Mesendoderm (in vitro differentiated cells): ENCODE measurements at regions not wholly inside any gene's neighbourhood (a gene's known extent, or its start where the extent isn't known, plus 50 kb on each side); places are given as distances from the start of the nearest gene placed in this dataset.

Experiments used
- DNase-seq: peaks from one replicate; pipeline ENCODE4 v3.0.0; 2013
- H2AK5ac ChIP-seq: 2 replicates; pipeline ENCODE4 v1.6.1; 2013; ENCODE audit warnings: low read length, inconsistent platforms
- H2BK120ac ChIP-seq: 2 replicates; pipeline ENCODE4 v1.6.1; 2013; ENCODE audit warnings: low read depth, mild to moderate bottlenecking, low read length, moderate library complexity, mixed read lengths
- H2BK15ac ChIP-seq: replicated peaks from 2 replicates; pipeline ENCODE4 v1.6.1; 2013; ENCODE audit warnings: low read depth, mild to moderate bottlenecking, moderate library complexity
- H2BK5ac ChIP-seq: 2 replicates; pipeline ENCODE4 v1.6.1; 2013; ENCODE audit warnings: low read length, inconsistent platforms
- H3K18ac ChIP-seq: 2 replicates; pipeline ENCODE4 v1.6.1; 2013; ENCODE audit warnings: mild to moderate bottlenecking, low read length, mixed read lengths
- H3K23ac ChIP-seq: one replicate; pipeline ENCODE4 v1.6.1; 2013; ENCODE audit warnings: low read length
- H3K27ac ChIP-seq: 2 replicates; pipeline ENCODE4 v1.5.1; 2013; ENCODE audit warnings: low read depth, mild to moderate bottlenecking, inconsistent platforms, low read length, moderate library complexity
- H3K27me3 ChIP-seq: 2 replicates; pipeline ENCODE4 v1.6.1; 2013; ENCODE audit warnings: low read length, control low read depth, mild to moderate bottlenecking, inconsistent platforms; ENCODE audit not compliant: insufficient read depth, poor library complexity
- H3K36me3 ChIP-seq: 2 replicates; pipeline ENCODE4 v1.6.1; 2013; ENCODE audit warnings: low read length, inconsistent platforms; ENCODE audit not compliant: control insufficient read depth, insufficient read depth
- H3K4ac ChIP-seq: one replicate; pipeline ENCODE4 v1.6.1; 2013; ENCODE audit warnings: low read depth, mild to moderate bottlenecking, low read length, moderate library complexity
- H3K4me1 ChIP-seq: 2 replicates; pipeline ENCODE4 v1.6.1; 2013; ENCODE audit warnings: low read depth, low read length, inconsistent platforms; ENCODE audit not compliant: control insufficient read depth
- H3K4me2 ChIP-seq: 2 replicates; pipeline ENCODE4 v1.6.1; 2013; ENCODE audit warnings: low read length
- H3K4me3 ChIP-seq: 2 replicates; pipeline ENCODE4 v1.5.1; 2013; ENCODE audit warnings: mild to moderate bottlenecking, low read length
- H3K56ac ChIP-seq: one replicate; pipeline ENCODE4 v1.6.1; 2013; ENCODE audit warnings: low read length
- H3K79me1 ChIP-seq: 2 replicates; pipeline ENCODE4 v1.6.1; 2013; ENCODE audit warnings: low read length, inconsistent platforms
- H3K79me2 ChIP-seq: 2 replicates; pipeline ENCODE4 v1.6.1; 2013; ENCODE audit warnings: mild to moderate bottlenecking, low read length; ENCODE audit not compliant: control insufficient read depth, insufficient read depth
- H3K9ac ChIP-seq: 2 replicates; pipeline ENCODE4 v1.6.1; 2013; ENCODE audit warnings: low read length, inconsistent platforms
- H4K5ac ChIP-seq: one replicate; pipeline ENCODE4 v1.6.1; 2013; ENCODE audit warnings: low read length
- H4K8ac ChIP-seq: one replicate; pipeline ENCODE4 v1.6.1; 2013; ENCODE audit warnings: low read depth, mild to moderate bottlenecking, control low read depth, low read length, moderate library complexity
- WGBS: extraction: QIAGEN DNeasy Blood & Tissue Kit; methylation state at CpG from one replicate; pipeline ENCODE4 v1.1.7; 2013; ENCODE audit warnings: low lambda C conversion rate, missing lambda C conversion rate; ENCODE audit not compliant: insufficient coverage; ENCODE audit errors: extremely low coverage; 5-methylcytosine and 5-hydroxymethylcytosine counted together

GRCh38 chr4:14478504-14478903, 523.8 kb upstream of the CPEB2 start:
- H2AK5ac ChIP-seq: no peak overlapping the region
- no peak overlapping the region for H4K5ac ChIP-seq
- no peak overlapping the region for H3K9ac ChIP-seq
- no CpG with 5 or more reads among the region's 5 CpGs for WGBS
- H3K36me3 ChIP-seq: no peaks in the 10 kb centered on the region
- no peak overlapping the region for H2BK15ac ChIP-seq
- H3K27me3 ChIP-seq: no peaks in the 10 kb centered on the region
- peak; percentile 2 for DNase-seq
- H4K8ac ChIP-seq: no peak overlapping the region
- H3K23ac ChIP-seq: no peak overlapping the region
- no peak overlapping the region for H3K27ac ChIP-seq
- H3K4me2 ChIP-seq: no peak overlapping the region
- no peaks in the 10 kb centered on the region for H3K79me1 ChIP-seq
- no peak overlapping the region for H3K4ac ChIP-seq
- H2BK5ac ChIP-seq: no peak overlapping the region
- no peak overlapping the region for H3K56ac ChIP-seq
- no peaks in the 10 kb centered on the region for H3K4me1 ChIP-seq
- H3K18ac ChIP-seq: no peak overlapping the region
- H2BK120ac ChIP-seq: no peak overlapping the region
- H3K79me2 ChIP-seq: no peaks in the 10 kb centered on the region
- no peak overlapping the region for H3K4me3 ChIP-seq

DNA sequence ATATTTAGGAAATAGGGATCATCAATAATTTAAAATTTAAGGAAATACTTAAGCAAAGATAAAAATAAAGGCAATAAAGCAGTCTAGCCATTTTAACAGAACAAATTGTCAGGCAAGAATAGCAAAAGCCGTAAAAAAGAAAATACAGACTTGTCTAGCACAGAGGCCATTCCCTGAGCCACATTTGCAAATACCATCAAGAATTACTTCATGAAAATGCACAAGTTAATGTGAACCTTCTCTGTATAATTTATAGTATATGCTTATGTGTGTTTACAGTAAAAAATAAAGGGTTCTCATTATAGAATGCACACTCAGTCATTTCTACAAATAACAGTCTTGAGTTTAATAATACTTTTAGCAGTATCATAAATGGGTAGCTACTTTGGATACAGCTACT, 505.9 kb upstream of the CPEB2 start:
- Histone ChIP-seq H3K27ac (no peak overlapping the region), H3K4ac (no peak overlapping the region), H3K23ac (no peak overlapping the region), H2AK5ac (no peak overlapping the region), H2BK120ac (no peak overlapping the region), H3K18ac (no peak overlapping the region), H3K9ac (no peak overlapping the region), H3K4me3 (no peak overlapping the region), H4K5ac (no peak overlapping the region), H3K79me2 (no peaks in the 10 kb centered on the region), H3K4me1 (no peaks in the 10 kb centered on the region), H4K8ac (no peak overlapping the region), H3K4me2 (no peak overlapping the region), H2BK15ac (no peak overlapping the region), H3K27me3 (no peaks in the 10 kb centered on the region), H2BK5ac (no peak overlapping the region), H3K79me1 (no peaks in the 10 kb centered on the region), H3K36me3 (no peaks in the 10 kb centered on the region), H3K56ac (no peak overlapping the region)
- no peak for DNase-seq
- no CpG with 5 or more reads among the region's 1 CpG for WGBS

DNA sequence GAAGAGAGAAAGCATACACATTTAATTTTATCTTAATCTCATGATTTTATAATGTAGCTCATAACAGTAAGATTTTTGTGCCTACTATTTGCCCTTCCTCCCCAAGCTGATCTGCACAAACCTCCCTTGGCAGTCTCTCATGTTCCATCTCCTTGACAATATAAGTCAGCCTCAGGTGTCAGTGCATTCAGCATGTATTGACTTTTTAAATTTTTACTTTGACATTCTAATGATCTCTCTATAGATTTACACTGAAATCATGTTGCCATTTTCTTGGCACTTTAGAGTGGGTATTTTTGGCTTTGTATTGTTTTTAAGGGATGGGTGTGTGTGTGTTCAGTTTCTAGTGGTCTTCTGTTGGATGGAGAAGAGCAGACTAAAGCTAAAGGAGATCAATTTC, 505.3 kb upstream of the CPEB2 start:
- Histone ChIP-seq H2BK5ac (no peak overlapping the region), H3K4me1 (no peaks in the 10 kb centered on the region), H2BK15ac (no peak overlapping the region), H4K8ac (no peak overlapping the region), H3K79me2 (no peaks in the 10 kb centered on the region), H2BK120ac (no peak overlapping the region), H3K4me3 (no peak overlapping the region), H3K18ac (no peak overlapping the region), H3K27ac (no peak overlapping the region), H3K79me1 (no peaks in the 10 kb centered on the region), H3K4ac (no peak overlapping the region), H3K27me3 (no peaks in the 10 kb centered on the region), H2AK5ac (no peak overlapping the region), H3K9ac (no peak overlapping the region), H3K56ac (no peak overlapping the region), H3K4me2 (no peak overlapping the region), H3K23ac (no peak overlapping the region), H3K36me3 (no peaks in the 10 kb centered on the region), H4K5ac (no peak overlapping the region)
- DNase-seq: no peak

GRCh38 chr4:14504162-14504561, 498.1 kb upstream of the CPEB2 start:
- H3K4me3 ChIP-seq: no peak overlapping the region
- DNase-seq: no peak
- H3K56ac ChIP-seq: no peak overlapping the region
- no peak overlapping the region for H2BK5ac ChIP-seq
- no peak overlapping the region for H2BK15ac ChIP-seq
- H2BK120ac ChIP-seq: no peak overlapping the region
- H3K23ac ChIP-seq: no peak overlapping the region
- H4K8ac ChIP-seq: no peak overlapping the region
- H3K27ac ChIP-seq: no peak overlapping the region
- WGBS: no CpG with 5 or more reads among the region's 2 CpGs
- no peak overlapping the region for H4K5ac ChIP-seq
- H3K79me1 ChIP-seq: no peaks in the 10 kb centered on the region
- H3K4me2 ChIP-seq: no peak overlapping the region
- no peaks in the 10 kb centered on the region for H3K27me3 ChIP-seq
- no peaks in the 10 kb centered on the region for H3K4me1 ChIP-seq
- H3K18ac ChIP-seq: no peak overlapping the region
- H3K36me3 ChIP-seq: no peaks in the 10 kb centered on the region
- H2AK5ac ChIP-seq: no peak overlapping the region
- H3K9ac ChIP-seq: no peak overlapping the region
- no peak overlapping the region for H3K4ac ChIP-seq
- H3K79me2 ChIP-seq: no peaks in the 10 kb centered on the region

- Histone ChIP-seq H3K27ac (no peak overlapping the region), H3K79me1 (no peaks in the 10 kb centered on the region), H3K56ac (no peak overlapping the region), H3K4me1 (no peaks in the 10 kb centered on the region), H2AK5ac (no peak overlapping the region), H2BK15ac (no peak overlapping the region), H3K27me3 (no peaks in the 10 kb centered on the region), H3K9ac (no peak overlapping the region), H2BK120ac (no peak overlapping the region), H4K5ac (no peak overlapping the region), H3K4me2 (no peak overlapping the region), H3K4ac (no peak overlapping the region), H3K79me2 (no peaks in the 10 kb centered on the region), H3K36me3 (no peaks in the 10 kb centered on the region), H4K8ac (no peak overlapping the region), H3K4me3 (no peak overlapping the region), H3K23ac (no peak overlapping the region), H2BK5ac (no peak overlapping the region), H3K18ac (no peak overlapping the region)
- no CpG with 5 or more reads among the region's 4 CpGs for WGBS
- DNase-seq: no peak
Observed at GRCh38 chr4:14513471-14513870, 488.8 kb upstream of the CPEB2 start.

DNA sequence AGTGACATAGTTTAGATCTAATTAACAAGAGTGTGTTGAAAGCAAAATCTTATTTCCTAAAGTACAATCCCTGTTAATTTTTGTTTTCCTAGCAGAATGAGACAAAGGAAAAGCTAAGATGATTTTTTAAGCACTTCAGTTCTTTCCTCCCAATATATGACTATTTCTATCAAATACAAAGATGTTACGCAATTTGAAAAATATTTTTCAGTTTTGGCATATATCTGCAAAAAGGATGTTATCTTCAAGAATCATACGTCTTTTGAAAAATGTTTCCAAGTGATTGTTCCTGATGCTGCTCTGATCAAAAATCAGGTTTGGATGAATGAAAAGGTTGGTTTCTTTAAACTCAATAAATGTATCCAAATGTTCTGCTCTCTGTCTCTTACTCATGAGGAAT, 486.7 kb upstream of the CPEB2 start:
- Histone ChIP-seq H4K5ac (no peak overlapping the region), H3K4ac (no peak overlapping the region), H3K56ac (no peak overlapping the region), H3K4me1 (no peaks in the 10 kb centered on the region), H3K9ac (no peak overlapping the region), H3K23ac (no peak overlapping the region), H3K79me2 (no peaks in the 10 kb centered on the region), H2BK120ac (no peak overlapping the region), H3K4me3 (no peak overlapping the region), H3K4me2 (no peak overlapping the region), H3K18ac (no peak overlapping the region), H2BK5ac (no peak overlapping the region), H2BK15ac (no peak overlapping the region), H2AK5ac (no peak overlapping the region), H3K79me1 (no peaks in the 10 kb centered on the region), H3K36me3 (no peaks in the 10 kb centered on the region), H3K27me3 (no peaks in the 10 kb centered on the region), H4K8ac (no peak overlapping the region), H3K27ac (no peak overlapping the region)
- no CpG with 5 or more reads among the region's 2 CpGs for WGBS
- no peak for DNase-seq
